WTC11 (cell line): ENCODE measurements at regions not wholly inside any gene's neighbourhood (a gene's known extent, or its start where the extent isn't known, plus 50 kb on each side); places are given as distances from the start of the nearest gene placed in this dataset.

Experiments
- ATAC-seq: fragments of 200-7000 bp; cut with Tn5 transposase; 2 replicates; pipeline ENCODE4 v1.10.0; 2021; ENCODE audit warnings: mild to moderate bottlenecking, moderate library complexity
- CTCF ChIA-PET: fragments of 300-600 bp; sonication (Branson Sonifier 250); formaldehyde crosslinking; loops from one replicate; lab custom pipeline; 2021; ENCODE audit warnings: antibody characterized with exemption; lab: Charles Lee
- POLR2A ChIA-PET: fragments of 350-600 bp; sonication (Branson Sonifier 250); formaldehyde crosslinking; loops from one replicate; lab custom pipeline; 2021; ENCODE audit warnings: antibody characterized with exemption; lab: Charles Lee
- DNase-seq: peaks from one replicate; pipeline ENCODE4 v3.0.0; 2021; ENCODE audit warnings: low spot score
- H3K27ac Mint-ChIP-seq: 2 replicates; pipeline ENCODE4 v1.8.0; 2021; ENCODE audit warnings: mixed read lengths
- H3K27me3 Mint-ChIP-seq: 2 replicates; pipeline ENCODE4 v1.8.0; 2021; ENCODE audit warnings: low read depth, mild to moderate bottlenecking, moderate library complexity, mixed read lengths
- H3K36me3 Mint-ChIP-seq: 2 replicates; pipeline ENCODE4 v1.8.0; 2021; ENCODE audit warnings: mixed read lengths
- H3K4me1 Mint-ChIP-seq: 2 replicates; pipeline ENCODE4 v1.8.0; 2022; ENCODE audit warnings: mixed read lengths
- H3K4me3 Mint-ChIP-seq: 2 replicates; pipeline ENCODE4 v1.8.0; 2021; ENCODE audit warnings: mild to moderate bottlenecking, moderate library complexity, mixed read lengths
- H3K9me3 Mint-ChIP-seq: 2 replicates; pipeline ENCODE4 v1.8.0; 2021; ENCODE audit warnings: mixed read lengths
- ARID4B ChIP-seq: sonication (generic); formaldehyde crosslinking; IDR thresholded peaks from 2 replicates; pipeline ENCODE4 v1.8.0; 2023; ENCODE audit warnings: missing genetic modification reagents, mild to moderate bottlenecking, borderline replicate concordance
- CBFB ChIP-seq: sonication (generic); formaldehyde crosslinking; IDR thresholded peaks from 2 replicates; pipeline ENCODE4 v1.8.1; 2022; ENCODE audit warnings: mild to moderate bottlenecking, low read depth, missing genetic modification reagents
- CREM ChIP-seq: sonication (generic); formaldehyde crosslinking; IDR thresholded peaks from 2 replicates; pipeline ENCODE4 v1.8.1; 2022; ENCODE audit warnings: mild to moderate bottlenecking, missing genetic modification reagents, moderate library complexity
- ELF4 ChIP-seq: sonication (generic); formaldehyde crosslinking; IDR thresholded peaks from 2 replicates; pipeline ENCODE4 v1.8.1; 2022; ENCODE audit warnings: low read depth, mild to moderate bottlenecking, moderate library complexity, missing genetic modification reagents
- ESRRA ChIP-seq: sonication (generic); formaldehyde crosslinking; IDR thresholded peaks from 2 replicates; pipeline ENCODE4 v1.8.1; 2022; ENCODE audit warnings: mild to moderate bottlenecking, missing genetic modification reagents, borderline replicate concordance
- ETV6 ChIP-seq: sonication (generic); formaldehyde crosslinking; IDR thresholded peaks from 2 replicates; pipeline ENCODE4 v1.8.1; 2022; ENCODE audit warnings: mild to moderate bottlenecking, missing genetic modification reagents
- FOXP4 ChIP-seq: sonication (generic); formaldehyde crosslinking; IDR thresholded peaks from 2 replicates; pipeline ENCODE4 v1.8.0; 2022; ENCODE audit warnings: mild to moderate bottlenecking, missing genetic modification reagents
- JUN ChIP-seq: sonication (generic); formaldehyde crosslinking; IDR thresholded peaks from 2 replicates; pipeline ENCODE4 v1.8.0; 2023; ENCODE audit warnings: mild to moderate bottlenecking, missing genetic modification reagents
- NFE2L1 ChIP-seq: sonication (generic); formaldehyde crosslinking; IDR thresholded peaks from 2 replicates; pipeline ENCODE4 v1.8.1; 2023; ENCODE audit warnings: missing genetic modification reagents
- SMAD3 ChIP-seq: sonication (generic); formaldehyde crosslinking; IDR thresholded peaks from 2 replicates; pipeline ENCODE4 v1.8.0; 2022; ENCODE audit warnings: missing genetic modification reagents, mild to moderate bottlenecking, borderline replicate concordance
- STAT6 ChIP-seq: sonication (generic); formaldehyde crosslinking; conservative IDR thresholded peaks from 2 replicates; pipeline ENCODE4 v1.8.1; 2023; ENCODE audit warnings: mild to moderate bottlenecking, low read depth, missing genetic modification reagents, moderate library complexity
- TCF7 ChIP-seq: sonication (generic); formaldehyde crosslinking; IDR thresholded peaks from 2 replicates; pipeline ENCODE4 v1.8.0; 2022; ENCODE audit warnings: mild to moderate bottlenecking, low read depth, missing genetic modification reagents, moderate library complexity
- TEAD4 ChIP-seq: sonication (generic); formaldehyde crosslinking; IDR thresholded peaks from 2 replicates; pipeline ENCODE4 v1.8.0; 2022; ENCODE audit warnings: mild to moderate bottlenecking, missing genetic modification reagents
- ZBTB43 ChIP-seq: sonication (generic); formaldehyde crosslinking; IDR thresholded peaks from 2 replicates; pipeline ENCODE4 v1.8.1; 2023; ENCODE audit warnings: mild to moderate bottlenecking, missing genetic modification reagents
- ZMAT4 ChIP-seq: fragments of 250-450 bp; sonication (Bioruptor Pico); IDR thresholded peaks from 2 replicates; pipeline ENCODE4 v1.9.0; 2021; ENCODE audit warnings: mild to moderate bottlenecking
- ZNF396 ChIP-seq: fragments of 250-450 bp; sonication (Bioruptor Pico); IDR thresholded peaks from 2 replicates; pipeline ENCODE4 v1.8.0; 2021; ENCODE audit warnings: mild to moderate bottlenecking, moderate library complexity, borderline replicate concordance
- ZNF512 ChIP-seq: sonication (generic); formaldehyde crosslinking; IDR thresholded peaks from 2 replicates; pipeline ENCODE4 v1.8.1; 2022; ENCODE audit warnings: missing genetic modification reagents, borderline replicate concordance
- ZSCAN18 ChIP-seq: fragments of 250-450 bp; sonication (Bioruptor Pico); IDR thresholded peaks from 2 replicates; pipeline ENCODE4 v2.1.2; 2022; ENCODE audit warnings: mild to moderate bottlenecking, moderate library complexity

- Mint-ChIP-seq H3K27me3 (no peaks in the 10 kb centered on the region), H3K4me1 (peaks cover 12% of the 10 kb centered on the region), H3K36me3 (no peaks in the 10 kb centered on the region), H3K27ac (no peak overlapping the region), H3K9me3 (peaks cover 15% of the 10 kb centered on the region), H3K4me3 (no peak overlapping the region)
- POLR2A ChIA-PET, result no interaction called here
- TF ChIP-seq CBFB (CRISPR knock-in tag), result no peak
- no peak for TF ChIP-seq FOXP4 (CRISPR knock-in tag)
- no peak for TF ChIP-seq TCF7 (CRISPR knock-in tag)
- no peak for TF ChIP-seq ZNF396
- no peak for TF ChIP-seq ZBTB43 (CRISPR knock-in tag)
- no peak for TF ChIP-seq SMAD3 (CRISPR knock-in tag)
- TF ChIP-seq ZSCAN18 (CRISPR knock-in tag), result no peak
- no peak for TF ChIP-seq ARID4B (CRISPR knock-in tag)
- TF ChIP-seq ELF4, result no peak
- no peak for TF ChIP-seq ZMAT4 (CRISPR knock-in tag)
- no peak for TF ChIP-seq NFE2L1 (CRISPR knock-in tag)
- TF ChIP-seq ETV6 (CRISPR knock-in tag), result no peak
- TF ChIP-seq ESRRA (CRISPR knock-in tag), result no peak
- no peak for TF ChIP-seq ZNF512
- no peak for TF ChIP-seq STAT6 (CRISPR knock-in tag)
- TF ChIP-seq CREM (CRISPR knock-in tag), result no peak
- no peak for TF ChIP-seq TEAD4 (CRISPR knock-in tag)
- TF ChIP-seq JUN (CRISPR knock-in tag), result no peak
- CTCF ChIA-PET, result no interaction called here
- ATAC-seq (no peak), DNase-seq (no peak)
Observed at GRCh38 chr12:92335831-92336230, 190.2 kb upstream of the BTG1 start.
